Activated CD4-positive, alpha-beta T cell treated with anti-CD3 and anti-CD28 coated beads for 36 hours (primary cell): ENCODE measurements at regions not wholly inside any gene's neighbourhood (a gene's known extent, or its start where the extent isn't known, plus 50 kb on each side); places are given as distances from the start of the nearest gene placed in this dataset.
"Not testable (repeated sequence)": the region's sequence is repeated elsewhere in the genome, so short reads cannot be mapped to it uniquely, and the experiment has no call there.

Source experiments
- ATAC-seq: fragments of 200-7000 bp; cut with Tn5 transposase; one replicate; pipeline ENCODE4 v1.10.0; 2021; ENCODE audit warnings: mild to moderate bottlenecking, moderate library complexity
- CTCF ChIA-PET: fragments of 350-600 bp; sonication (Branson Sonifier 250); formaldehyde crosslinking; loops from one replicate; lab custom pipeline; 2021; ENCODE audit warnings: antibody characterized with exemption; lab: Charles Lee
- POLR2A ChIA-PET: fragments of 350-600 bp; sonication (Branson Sonifier 250); formaldehyde crosslinking; loops from one replicate; lab custom pipeline; 2021; ENCODE audit warnings: antibody characterized with exemption, inconsistent platforms; lab: Charles Lee
- DNase-seq: peaks from one replicate; pipeline ENCODE4 v3.0.0-alpha.2; 2020
- H3K27ac Mint-ChIP-seq: one replicate; pipeline ENCODE4 v1.8.0; 2021; ENCODE audit warnings: mixed read lengths
- H3K27me3 Mint-ChIP-seq: one replicate; pipeline ENCODE4 v1.8.0; 2021; ENCODE audit warnings: mixed read lengths
- H3K36me3 Mint-ChIP-seq: one replicate; pipeline ENCODE4 v1.8.0; 2021; ENCODE audit warnings: low read depth, mixed read lengths
- H3K4me1 Mint-ChIP-seq: one replicate; pipeline ENCODE4 v1.8.0; 2021; ENCODE audit warnings: mixed read lengths
- H3K4me3 Mint-ChIP-seq: one replicate; pipeline ENCODE4 v1.8.0; 2021; ENCODE audit warnings: mild to moderate bottlenecking, moderate library complexity, mixed read lengths
- H3K9me3 Mint-ChIP-seq: one replicate; pipeline ENCODE4 v1.8.0; 2021; ENCODE audit warnings: low read depth, mixed read lengths
- intact Hi-C, 2 experiments: fragments of 100-400 bp; cut with DNase I in 1 of 2; cut with micrococcal nuclease in 1 of 2; formaldehyde crosslinking; loops; one replicate each; pipeline versions ENCODE4 v1.14.2 to v1.15.1; 2022 to 2024; cut with DNase I, micrococcal nuclease

DNA sequence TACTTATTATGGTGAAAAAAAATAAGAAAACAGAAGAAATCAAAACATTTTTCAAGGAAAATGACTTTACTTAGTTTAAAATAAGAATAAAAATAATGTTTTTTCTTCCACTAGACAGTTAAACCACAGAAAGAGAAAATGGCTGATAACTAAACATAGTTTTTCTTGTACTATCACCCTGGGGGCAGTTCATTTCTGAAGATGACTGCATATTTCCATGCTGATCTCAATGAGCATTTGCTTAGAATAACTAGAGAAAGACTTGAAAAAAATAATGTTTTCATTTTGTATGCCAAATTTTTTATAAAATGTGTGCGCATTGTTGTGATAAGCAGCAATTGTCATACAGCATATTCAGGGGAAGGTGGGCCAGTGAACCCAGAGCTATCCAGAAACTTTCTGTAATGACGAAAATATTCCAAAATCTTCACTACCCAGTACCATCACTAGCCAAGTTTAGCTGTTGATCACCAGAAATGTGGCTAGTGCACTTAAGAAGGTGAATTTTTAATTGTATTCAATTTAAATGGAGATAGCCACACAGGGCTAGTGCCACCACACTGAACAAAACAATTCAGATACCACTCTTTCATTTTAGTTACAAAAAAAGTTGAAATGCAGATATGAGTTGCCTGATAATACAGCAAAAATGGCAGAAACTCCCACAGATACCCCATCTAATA, 513.4 kb upstream of the NETO1 start:
- Mint-ChIP-seq H3K36me3 (no peaks in the 10 kb centered on the region), H3K9me3 (peaks cover 7% of the 10 kb centered on the region), H3K27me3 (no peaks in the 10 kb centered on the region), H3K27ac (no peak overlapping the region), H3K4me3 (no peak overlapping the region), H3K4me1 (no peaks in the 10 kb centered on the region)
- ChIA-PET POLR2A (no interaction called here), CTCF (no interaction called here)
- no peak for ATAC-seq
- no peak for DNase-seq
- intact Hi-C loops = no loop called here

DNA sequence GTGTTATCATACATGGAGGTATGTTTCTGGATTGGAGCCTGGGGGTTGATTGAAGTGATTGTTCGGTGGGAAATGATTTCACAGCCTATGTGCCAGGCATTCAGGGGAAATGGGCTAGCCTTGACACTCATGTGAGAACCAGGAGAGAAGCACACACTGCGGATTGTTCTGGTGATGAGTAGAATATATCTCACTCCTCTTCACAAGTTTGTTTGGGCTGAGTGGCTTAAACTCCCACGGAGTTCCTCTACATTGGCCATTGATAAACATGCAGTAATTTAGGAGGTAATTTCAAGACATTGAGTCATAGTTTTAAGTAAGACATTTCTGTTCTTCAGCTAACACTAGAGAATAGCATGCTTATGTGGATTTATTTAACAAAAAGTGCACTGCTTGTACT, 498.9 kb upstream of the NETO1 start:
- ChIA-PET POLR2A (no interaction called here), CTCF (no interaction called here)
- DNase-seq (no peak), ATAC-seq (no peak)
- Mint-ChIP-seq H3K4me1 (no peaks in the 10 kb centered on the region), H3K36me3 (no peaks in the 10 kb centered on the region), H3K27me3 (no peaks in the 10 kb centered on the region), H3K27ac (no peak overlapping the region), H3K4me3 (no peak overlapping the region), H3K9me3 (peaks cover 3% of the 10 kb centered on the region)
- intact Hi-C loops = no loop called here

DNA sequence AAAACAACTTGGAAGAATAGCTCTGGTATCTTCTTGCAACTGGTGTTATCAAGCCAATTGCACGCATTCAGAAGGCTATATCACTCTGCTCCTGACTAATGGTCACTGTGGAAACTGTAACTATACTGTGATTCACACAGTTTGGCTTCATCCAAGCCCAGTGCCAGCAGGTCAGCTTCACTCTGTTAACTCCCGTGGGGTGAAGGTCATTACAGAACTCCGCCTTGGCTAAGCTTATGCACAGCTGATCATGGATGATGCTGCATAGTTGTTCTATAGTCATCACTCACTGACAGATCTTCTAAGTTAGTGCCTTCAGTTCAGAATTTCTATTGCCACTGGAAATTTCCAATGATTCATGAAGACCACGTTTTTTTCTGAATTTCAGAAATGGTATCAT, 497.2 kb upstream of the NETO1 start:
- ChIA-PET POLR2A (no interaction called here), CTCF (no interaction called here)
- no peak for ATAC-seq
- Mint-ChIP-seq H3K9me3 (peaks cover 2% of the 10 kb centered on the region), H3K4me3 (no peak overlapping the region), H3K27ac (no peak overlapping the region), H3K27me3 (no peaks in the 10 kb centered on the region), H3K36me3 (no peaks in the 10 kb centered on the region), H3K4me1 (no peaks in the 10 kb centered on the region)
- DNase-seq = no peak
- intact Hi-C loops = no loop called here

DNA sequence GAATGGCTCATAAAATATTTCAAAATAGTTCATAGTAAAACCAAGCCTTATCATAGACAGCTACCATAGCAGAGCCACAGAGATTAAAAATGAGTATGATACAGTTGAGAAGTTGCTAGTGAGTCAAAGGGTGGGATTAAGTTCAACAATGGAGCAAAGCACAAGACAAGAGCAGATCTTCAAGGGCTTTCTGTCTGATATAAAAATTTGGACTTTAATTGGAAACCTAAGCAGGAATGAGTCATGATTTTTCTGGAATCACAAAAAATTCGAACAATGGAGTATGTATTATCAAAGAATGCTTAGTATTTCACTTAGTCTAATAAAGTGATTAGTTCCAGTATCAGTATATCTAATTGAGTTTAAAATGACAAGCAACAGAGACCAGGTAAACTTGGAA, 487.3 kb upstream of the NETO1 start:
- intact Hi-C loops = no loop called here
- H3K36me3 Mint-ChIP-seq = no peaks in the 10 kb centered on the region
- no peak for DNase-seq
- no peaks in the 10 kb centered on the region for H3K9me3 Mint-ChIP-seq
- POLR2A ChIA-PET = no interaction called here
- no peaks in the 10 kb centered on the region for H3K4me1 Mint-ChIP-seq
- no peak for ATAC-seq
- CTCF ChIA-PET = no interaction called here
- H3K4me3 Mint-ChIP-seq = no peak overlapping the region
- no peaks in the 10 kb centered on the region for H3K27me3 Mint-ChIP-seq
- H3K27ac Mint-ChIP-seq = no peak overlapping the region

DNA sequence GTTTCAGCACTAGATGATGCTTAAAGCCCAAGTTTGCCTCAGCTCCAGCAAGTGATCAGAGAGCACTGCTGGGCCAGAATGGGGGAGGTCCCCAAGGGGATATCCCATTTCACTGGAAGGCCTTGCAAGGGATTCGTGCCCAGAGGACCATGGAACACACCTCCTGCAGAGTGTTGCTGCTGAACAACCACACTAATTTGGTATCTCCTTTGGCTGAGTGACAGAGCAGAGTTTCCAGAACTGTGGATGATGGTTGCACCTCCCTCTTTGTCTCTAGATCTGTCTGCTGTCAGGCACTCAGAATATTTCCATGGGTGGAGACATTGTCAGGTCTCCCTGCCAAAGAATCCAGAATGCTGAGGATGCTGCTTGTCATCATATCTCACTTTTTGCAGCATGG, 484.8 kb upstream of the NETO1 start:
- no peak overlapping the region for H3K4me3 Mint-ChIP-seq
- no peaks in the 10 kb centered on the region for H3K27me3 Mint-ChIP-seq
- no peaks in the 10 kb centered on the region for H3K9me3 Mint-ChIP-seq
- ATAC-seq (no peak), DNase-seq (no peak)
- ChIA-PET CTCF (no interaction called here), POLR2A (no interaction called here)
- H3K27ac Mint-ChIP-seq = no peak overlapping the region
- H3K4me1 Mint-ChIP-seq = no peaks in the 10 kb centered on the region
- intact Hi-C loops = no loop called here
- no peaks in the 10 kb centered on the region for H3K36me3 Mint-ChIP-seq

DNA sequence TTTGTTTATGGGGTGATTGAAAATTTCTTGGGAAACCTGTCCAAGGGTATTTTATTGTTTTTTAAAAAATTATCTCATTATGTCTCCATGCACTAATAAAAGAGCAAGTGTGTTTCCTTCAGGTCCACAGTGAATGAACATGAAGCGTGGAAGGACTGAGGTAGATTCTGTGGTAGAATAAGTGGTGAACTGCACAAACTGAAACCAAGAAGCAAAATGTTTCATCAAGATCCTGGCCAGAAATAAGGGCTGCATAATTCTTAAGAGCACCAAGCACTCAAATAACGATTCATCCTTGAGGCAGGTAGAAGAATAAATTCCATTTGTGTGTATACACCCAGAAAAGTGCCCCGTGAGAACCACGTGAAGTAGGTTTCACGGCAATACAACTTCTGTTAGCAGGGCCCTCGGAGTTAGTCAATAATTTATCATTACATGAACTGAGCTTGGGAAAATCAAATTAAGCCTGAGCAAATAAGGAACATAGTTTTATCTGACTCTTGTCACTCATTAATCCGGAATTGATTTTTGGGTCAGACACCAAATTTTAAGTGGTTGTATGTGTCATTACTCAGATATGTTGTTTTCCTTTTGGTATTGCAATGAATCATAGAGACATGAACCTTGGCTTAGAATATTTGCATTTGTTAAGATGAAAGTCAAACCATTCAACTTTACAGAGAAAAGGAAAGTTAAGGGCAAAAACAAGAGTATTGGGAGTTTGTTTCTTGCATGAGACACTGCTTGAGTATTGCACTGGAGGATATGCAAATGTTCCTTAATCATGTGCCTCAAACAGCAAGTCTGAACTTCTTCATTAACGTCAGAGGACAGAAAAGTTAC, 472.6 kb upstream of the NETO1 start:
- ChIA-PET CTCF (no interaction called here), POLR2A (no interaction called here)
- no peak for ATAC-seq
- H3K27ac Mint-ChIP-seq = no peak overlapping the region
- DNase-seq = no peak
- peaks cover 4% of the 10 kb centered on the region for H3K9me3 Mint-ChIP-seq
- H3K36me3 Mint-ChIP-seq = no peaks in the 10 kb centered on the region
- no peaks in the 10 kb centered on the region for H3K4me1 Mint-ChIP-seq
- H3K27me3 Mint-ChIP-seq = no peaks in the 10 kb centered on the region
- intact Hi-C loops = no loop called here
- H3K4me3 Mint-ChIP-seq = no peak overlapping the region

DNA sequence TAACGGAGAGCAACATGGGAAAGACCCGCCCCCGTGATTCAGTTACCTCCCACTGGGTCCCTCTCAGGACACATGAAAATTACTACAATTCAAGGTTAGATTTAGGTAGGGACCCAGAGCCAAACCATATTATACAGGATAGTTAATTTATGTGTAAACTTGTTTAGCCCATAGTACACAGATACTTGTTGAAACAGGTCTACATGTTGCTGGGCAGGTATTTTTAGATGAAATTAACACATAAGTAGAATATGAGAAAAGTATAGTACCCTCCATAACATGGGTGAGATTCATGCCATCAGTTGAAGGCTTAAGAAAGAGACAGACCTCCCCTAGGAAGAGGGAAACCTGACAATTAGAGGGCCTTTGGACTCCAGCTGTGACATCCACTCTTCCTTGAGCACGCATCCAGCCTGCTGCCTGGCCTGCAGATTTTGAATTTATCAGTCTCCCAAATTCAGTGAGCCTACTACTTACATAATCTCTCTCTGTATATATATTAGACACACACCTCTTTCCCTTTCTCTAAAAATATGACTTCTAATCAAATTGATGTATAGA, 463.5 kb upstream of the NETO1 start:
- CTCF ChIA-PET = no interaction called here
- DNase-seq (no peak), ATAC-seq (no peak)
- no peak overlapping the region for H3K4me3 Mint-ChIP-seq
- POLR2A ChIA-PET = no interaction called here
- H3K27ac Mint-ChIP-seq = no peak overlapping the region
- H3K4me1 Mint-ChIP-seq = no peaks in the 10 kb centered on the region
- H3K9me3 Mint-ChIP-seq = no peaks in the 10 kb centered on the region
- no peaks in the 10 kb centered on the region for H3K36me3 Mint-ChIP-seq
- intact Hi-C loops = no loop called here
- no peaks in the 10 kb centered on the region for H3K27me3 Mint-ChIP-seq

DNA sequence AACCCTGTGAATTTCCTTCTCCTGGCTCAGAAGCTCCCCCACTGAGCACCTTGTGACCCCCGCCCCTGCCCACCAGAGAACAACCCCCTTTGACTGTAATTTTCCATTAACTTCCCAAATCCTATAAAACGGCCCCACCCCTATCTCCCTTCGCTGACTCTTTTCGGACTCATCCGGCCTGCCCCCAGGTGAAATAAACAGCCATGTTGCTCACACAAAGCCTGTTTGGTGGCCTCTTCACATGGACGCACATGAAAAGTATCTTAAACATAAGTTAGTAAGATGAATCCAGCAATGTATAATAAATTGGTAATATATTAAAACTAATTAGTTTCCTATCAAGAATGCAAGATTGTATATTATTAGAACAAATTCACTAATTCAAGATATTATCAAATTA, 462.3 kb upstream of the NETO1 start:
- H3K4me3 Mint-ChIP-seq, H3K36me3 Mint-ChIP-seq, H3K27ac Mint-ChIP-seq, intact Hi-C loops, H3K9me3 Mint-ChIP-seq, DNase-seq, ATAC-seq, POLR2A ChIA-PET, H3K27me3 Mint-ChIP-seq, H3K4me1 Mint-ChIP-seq, CTCF ChIA-PET: not testable (repeated sequence)

DNA sequence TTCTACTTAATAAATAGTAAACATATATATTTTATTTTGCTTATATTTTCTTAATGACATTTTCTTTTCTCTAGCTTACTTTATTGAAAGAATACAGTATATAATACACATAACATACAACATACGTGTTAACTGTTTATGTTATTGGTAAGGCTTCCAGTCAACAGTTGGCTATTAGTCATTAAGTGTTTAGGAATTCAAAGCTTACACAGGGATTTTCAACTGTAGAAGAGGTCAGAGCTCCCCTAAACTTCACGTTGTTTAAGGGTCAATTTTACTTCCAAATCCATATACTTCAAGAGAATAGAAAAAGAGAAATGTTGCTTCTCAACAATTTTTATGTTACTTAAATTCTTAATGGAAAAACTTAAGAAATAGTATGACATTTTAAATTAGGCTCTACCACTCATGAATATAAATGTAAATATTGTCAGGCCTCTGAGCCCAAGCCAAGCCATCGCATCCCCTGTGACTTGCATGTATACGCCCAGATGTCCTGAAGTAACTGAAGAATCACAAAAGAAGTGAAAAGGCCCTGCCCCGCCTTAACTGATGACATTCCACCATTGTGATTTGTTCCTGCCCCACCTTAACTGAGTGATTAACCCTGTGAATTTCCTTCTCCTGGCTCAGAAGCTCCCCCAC, 456.5 kb upstream of the NETO1 start:
- H3K36me3 Mint-ChIP-seq, DNase-seq, ATAC-seq, CTCF ChIA-PET, H3K27ac Mint-ChIP-seq, H3K4me3 Mint-ChIP-seq, POLR2A ChIA-PET, H3K27me3 Mint-ChIP-seq, H3K4me1 Mint-ChIP-seq, intact Hi-C loops, H3K9me3 Mint-ChIP-seq: not testable (repeated sequence)

DNA sequence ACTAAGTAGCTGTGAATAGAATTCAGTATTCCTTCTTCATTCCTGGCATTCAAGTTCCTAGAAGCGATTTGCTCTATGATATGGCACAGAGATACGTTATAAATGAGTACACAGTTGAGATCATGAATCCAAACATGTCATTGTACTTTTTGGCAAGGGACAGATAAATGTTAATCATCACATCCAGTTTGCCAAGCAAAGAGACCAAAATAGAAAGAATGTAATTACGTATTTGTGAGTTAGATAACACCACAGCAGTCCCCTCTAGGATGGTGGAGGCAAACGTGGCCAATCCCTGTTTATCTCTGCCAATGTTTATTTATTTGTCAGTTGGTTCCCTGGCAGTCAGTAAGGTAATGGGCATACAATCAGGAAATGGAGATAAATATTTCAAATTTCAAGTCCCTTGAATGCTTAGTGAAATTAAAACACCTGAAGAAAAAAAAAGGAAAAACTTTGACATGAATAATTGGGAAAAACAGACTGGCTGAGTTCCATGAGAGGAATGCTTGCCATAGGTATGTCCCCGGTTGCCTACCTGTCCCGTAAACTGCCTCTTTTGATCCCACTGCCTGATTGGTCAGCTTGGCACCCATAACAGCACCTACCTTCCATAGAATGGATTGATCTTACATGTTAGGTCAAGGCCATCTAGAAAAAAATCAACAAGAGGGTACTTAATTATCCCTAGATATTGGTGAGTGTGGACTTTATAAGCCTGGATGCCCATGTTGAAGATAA, 451.1 kb upstream of the NETO1 start:
- ChIA-PET CTCF (no interaction called here), POLR2A (no interaction called here)
- ATAC-seq (no peak), DNase-seq (no peak)
- no peaks in the 10 kb centered on the region for H3K27me3 Mint-ChIP-seq
- intact Hi-C loops = no loop called here
- H3K9me3 Mint-ChIP-seq = peaks cover 3% of the 10 kb centered on the region
- H3K27ac Mint-ChIP-seq = no peak overlapping the region
- H3K4me3 Mint-ChIP-seq = no peak overlapping the region
- no peaks in the 10 kb centered on the region for H3K36me3 Mint-ChIP-seq
- no peaks in the 10 kb centered on the region for H3K4me1 Mint-ChIP-seq

DNA sequence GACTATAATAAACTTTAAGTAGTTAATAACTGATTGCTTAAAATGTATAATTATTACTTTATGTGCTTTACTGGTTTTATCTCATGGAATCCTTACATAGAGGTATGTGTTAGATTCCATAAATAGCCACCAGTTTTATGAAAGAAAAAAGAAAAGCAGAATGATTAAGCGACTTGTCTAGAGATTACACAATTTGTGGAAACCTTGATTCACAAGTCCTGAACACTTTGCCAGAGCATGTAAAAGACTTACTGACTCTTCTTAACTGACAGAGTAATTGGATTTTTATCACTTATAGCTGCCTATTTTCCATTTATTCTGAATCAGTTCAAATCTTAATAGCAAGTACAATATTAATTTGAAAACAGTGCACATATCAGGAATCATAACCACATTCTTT, 448.7 kb upstream of the NETO1 start:
- Mint-ChIP-seq H3K36me3 (no peaks in the 10 kb centered on the region), H3K4me3 (no peak overlapping the region), H3K9me3 (no peaks in the 10 kb centered on the region), H3K27ac (no peak overlapping the region), H3K4me1 (no peaks in the 10 kb centered on the region), H3K27me3 (no peaks in the 10 kb centered on the region)
- ChIA-PET POLR2A (no interaction called here), CTCF (no interaction called here)
- DNase-seq (no peak), ATAC-seq (no peak)
- intact Hi-C loops = no loop called here
